ENCODE measurements at regions not wholly inside any gene's neighbourhood (a gene's known extent, or its start where the extent isn't known, plus 50 kb on each side); places are given as distances from the start of the nearest gene placed in this dataset.

GRCh38 chr2:180449171-180449915 is 442.2 kb upstream of the CWC22 start:
- H3K4me1 Mint-ChIP-seq: no peaks in the 10 kb centered on the region

DNA sequence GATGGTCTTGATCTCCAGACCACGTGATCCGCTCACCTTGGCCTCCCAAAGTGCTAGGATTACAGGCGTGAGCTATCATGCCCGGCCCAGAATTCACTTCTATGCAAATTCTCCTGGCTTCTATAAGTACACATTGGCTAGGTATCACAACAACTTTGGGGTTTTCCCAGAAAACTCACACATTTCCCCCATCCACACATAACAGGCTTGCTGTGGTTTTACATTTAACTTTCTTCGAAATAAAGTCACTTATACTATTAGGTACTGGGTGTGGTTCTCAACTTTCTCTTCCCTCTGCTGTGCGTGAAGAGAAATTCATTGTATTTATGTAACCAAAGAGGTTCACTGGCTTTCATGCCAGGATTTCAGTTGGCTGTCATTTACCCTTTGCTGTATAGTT is 439.4 kb upstream of the CWC22 start:
- Mint-ChIP-seq H3K4me3 (no peak overlapping the region), H3K9me3 (peaks cover 3% of the 10 kb centered on the region in 2 donors)

More at GRCh38 chr2:180449171-180449915, 442.2 kb upstream of the CWC22 start:
- Mint-ChIP-seq H3K9me3 (peaks cover 3% of the 10 kb centered on the region in 2 donors), H3K27me3 (ENCODE audit: low read depth in 2 of 2) (no peaks in the 10 kb centered on the region), H3K4me3 (no peak overlapping the region), H3K27ac (no peak overlapping the region), H3K36me3 (no peaks in the 10 kb centered on the region)
- 60% methylated on average over 1 of the region's 3 CpGs for WGBS (ENCODE audit: insufficient coverage)
- no peak overlapping the region for H3K4me3 ChIP-seq (ENCODE audit: low read length)
- H3K27me3 ChIP-seq (ENCODE audit: control insufficient read depth, insufficient read depth, low read length): no peaks in the 10 kb centered on the region
- H3K27ac ChIP-seq (ENCODE audit: low read length): no peak overlapping the region
- H3K4me1 ChIP-seq (ENCODE audit: control insufficient read depth, insufficient read depth, low read length): no peaks in the 10 kb centered on the region
- H3K9me3 ChIP-seq (ENCODE audit: control insufficient read depth, insufficient read depth, low read length): no peaks in the 10 kb centered on the region
- DNase-seq (no peak), ATAC-seq (no peak)
- TF ChIP-seq, protein P1, sequence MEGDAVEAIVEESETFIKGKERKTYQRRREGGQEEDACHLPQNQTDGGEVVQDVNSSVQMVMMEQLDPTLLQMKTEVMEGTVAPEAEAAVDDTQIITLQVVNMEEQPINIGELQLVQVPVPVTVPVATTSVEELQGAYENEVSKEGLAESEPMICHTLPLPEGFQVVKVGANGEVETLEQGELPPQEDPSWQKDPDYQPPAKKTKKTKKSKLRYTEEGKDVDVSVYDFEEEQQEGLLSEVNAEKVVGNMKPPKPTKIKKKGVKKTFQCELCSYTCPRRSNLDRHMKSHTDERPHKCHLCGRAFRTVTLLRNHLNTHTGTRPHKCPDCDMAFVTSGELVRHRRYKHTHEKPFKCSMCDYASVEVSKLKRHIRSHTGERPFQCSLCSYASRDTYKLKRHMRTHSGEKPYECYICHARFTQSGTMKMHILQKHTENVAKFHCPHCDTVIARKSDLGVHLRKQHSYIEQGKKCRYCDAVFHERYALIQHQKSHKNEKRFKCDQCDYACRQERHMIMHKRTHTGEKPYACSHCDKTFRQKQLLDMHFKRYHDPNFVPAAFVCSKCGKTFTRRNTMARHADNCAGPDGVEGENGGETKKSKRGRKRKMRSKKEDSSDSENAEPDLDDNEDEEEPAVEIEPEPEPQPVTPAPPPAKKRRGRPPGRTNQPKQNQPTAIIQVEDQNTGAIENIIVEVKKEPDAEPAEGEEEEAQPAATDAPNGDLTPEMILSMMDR (IDR thresholded peaks at IDR 0.05): no peak
- intact Hi-C loops (cut with micrococcal nuclease): no loop called here
- no peaks in the 10 kb centered on the region for H3K36me3 ChIP-seq (ENCODE audit: control insufficient read depth, insufficient read depth, low read length)

GRCh38 chr2:180443888-180444287 is 436.8 kb upstream of the CWC22 start:
- peaks cover 5 to 8% of the 10 kb centered on the region in 2 donors for H3K9me3 Mint-ChIP-seq
- 0% methylated on average over 1 of the region's 1 CpG for WGBS (ENCODE audit: insufficient coverage)
- DNase-seq (no peak), ATAC-seq (no peak)
- intact Hi-C loops (cut with micrococcal nuclease): loop anchor here (1.0 kb wide), 1 partner anchor 31 kb away; no protein-coding TSS in a partner anchor
- H3K27me3 ChIP-seq (ENCODE audit: control insufficient read depth, insufficient read depth, low read length): no peaks in the 10 kb centered on the region
- no peaks in the 10 kb centered on the region for H3K36me3 Mint-ChIP-seq
- H3K4me1 Mint-ChIP-seq: no peaks in the 10 kb centered on the region
- TF ChIP-seq, protein P1 (IDR thresholded peaks at IDR 0.05): no peak
- no peak overlapping the region for H3K4me3 ChIP-seq (ENCODE audit: low read length)
- H3K36me3 ChIP-seq (ENCODE audit: control insufficient read depth, insufficient read depth, low read length): no peaks in the 10 kb centered on the region
- no peaks in the 10 kb centered on the region for H3K9me3 ChIP-seq (ENCODE audit: control insufficient read depth, insufficient read depth, low read length)
- H3K4me3 Mint-ChIP-seq: no peak overlapping the region
- H3K4me1 ChIP-seq (ENCODE audit: control insufficient read depth, insufficient read depth, low read length): no peaks in the 10 kb centered on the region
- H3K27ac ChIP-seq (ENCODE audit: low read length): no peak overlapping the region
- H3K27ac Mint-ChIP-seq: no peak overlapping the region
- no peaks in the 10 kb centered on the region for H3K27me3 Mint-ChIP-seq (ENCODE audit: low read depth in 2 of 2)

More for the DNA sequence above, 439.4 kb upstream of the CWC22 start:
- Mint-ChIP-seq H3K27ac (no peak overlapping the region), H3K27me3 (ENCODE audit: low read depth in 2 of 2) (no peaks in the 10 kb centered on the region), H3K36me3 (no peaks in the 10 kb centered on the region), H3K4me1 (no peaks in the 10 kb centered on the region)
- no peaks in the 10 kb centered on the region for H3K9me3 ChIP-seq (ENCODE audit: control insufficient read depth, insufficient read depth, low read length)
- ATAC-seq (no peak), DNase-seq (no peak)
- intact Hi-C loops (cut with micrococcal nuclease): no loop called here
- TF ChIP-seq, protein P1 (IDR thresholded peaks at IDR 0.05): no peak
- no peak overlapping the region for H3K27ac ChIP-seq (ENCODE audit: low read length)
- no peaks in the 10 kb centered on the region for H3K36me3 ChIP-seq (ENCODE audit: control insufficient read depth, insufficient read depth, low read length)
- H3K4me3 ChIP-seq (ENCODE audit: low read length): no peak overlapping the region
- WGBS (ENCODE audit: insufficient coverage): 90% methylated on average over 5 of the region's 6 CpGs
- no peaks in the 10 kb centered on the region for H3K4me1 ChIP-seq (ENCODE audit: control insufficient read depth, insufficient read depth, low read length)
- no peaks in the 10 kb centered on the region for H3K27me3 ChIP-seq (ENCODE audit: control insufficient read depth, insufficient read depth, low read length)

Measured in natural killer cell (primary cell).